WTC11 (cell line): ENCODE measurements at regions not wholly inside any gene's neighbourhood (a gene's known extent, or its start where the extent isn't known, plus 50 kb on each side); places are given as distances from the start of the nearest gene placed in this dataset.

Experiments used
- ATAC-seq: fragments of 200-7000 bp; cut with Tn5 transposase; 2 replicates; pipeline ENCODE4 v1.10.0; 2021; ENCODE audit warnings: mild to moderate bottlenecking, moderate library complexity
- CTCF ChIA-PET: fragments of 300-600 bp; sonication (Branson Sonifier 250); formaldehyde crosslinking; loops from one replicate; lab custom pipeline; 2021; ENCODE audit warnings: antibody characterized with exemption; lab: Charles Lee
- POLR2A ChIA-PET: fragments of 350-600 bp; sonication (Branson Sonifier 250); formaldehyde crosslinking; loops from one replicate; lab custom pipeline; 2021; ENCODE audit warnings: antibody characterized with exemption; lab: Charles Lee
- DNase-seq: peaks from one replicate; pipeline ENCODE4 v3.0.0; 2021; ENCODE audit warnings: low spot score
- H3K27ac Mint-ChIP-seq: 2 replicates; pipeline ENCODE4 v1.8.0; 2021; ENCODE audit warnings: mixed read lengths
- H3K27me3 Mint-ChIP-seq: 2 replicates; pipeline ENCODE4 v1.8.0; 2021; ENCODE audit warnings: low read depth, mild to moderate bottlenecking, moderate library complexity, mixed read lengths
- H3K36me3 Mint-ChIP-seq: 2 replicates; pipeline ENCODE4 v1.8.0; 2021; ENCODE audit warnings: mixed read lengths
- H3K4me1 Mint-ChIP-seq: 2 replicates; pipeline ENCODE4 v1.8.0; 2022; ENCODE audit warnings: mixed read lengths
- H3K4me3 Mint-ChIP-seq: 2 replicates; pipeline ENCODE4 v1.8.0; 2021; ENCODE audit warnings: mild to moderate bottlenecking, moderate library complexity, mixed read lengths
- H3K9me3 Mint-ChIP-seq: 2 replicates; pipeline ENCODE4 v1.8.0; 2021; ENCODE audit warnings: mixed read lengths
- CTCF ChIP-seq: fragments of 200-600 bp; IDR thresholded peaks from 2 replicates; pipeline ENCODE4 v1.8.0; 2022; ENCODE audit warnings: antibody characterized with exemption
- E2F1 ChIP-seq: sonication (generic); formaldehyde crosslinking; IDR thresholded peaks from 2 replicates; pipeline ENCODE4 v1.8.0; 2022; ENCODE audit warnings: mild to moderate bottlenecking, missing genetic modification reagents
- E2F4 ChIP-seq: sonication (generic); formaldehyde crosslinking; IDR thresholded peaks from 2 replicates; pipeline ENCODE4 v1.8.1; 2022; ENCODE audit warnings: low read depth, mild to moderate bottlenecking, moderate library complexity, missing genetic modification reagents, borderline replicate concordance
- ETV6 ChIP-seq: sonication (generic); formaldehyde crosslinking; IDR thresholded peaks from 2 replicates; pipeline ENCODE4 v1.8.1; 2022; ENCODE audit warnings: mild to moderate bottlenecking, missing genetic modification reagents
- FOXP4 ChIP-seq: sonication (generic); formaldehyde crosslinking; IDR thresholded peaks from 2 replicates; pipeline ENCODE4 v1.8.0; 2022; ENCODE audit warnings: mild to moderate bottlenecking, missing genetic modification reagents
- GABPB1 ChIP-seq: sonication (generic); formaldehyde crosslinking; IDR thresholded peaks from 2 replicates; pipeline ENCODE4 v1.8.1; 2023; ENCODE audit warnings: mild to moderate bottlenecking, missing genetic modification reagents
- HMGA2 ChIP-seq: fragments of 250-450 bp; sonication (Bioruptor Pico); IDR thresholded peaks from 2 replicates; pipeline ENCODE4 v1.4.0; 2021; ENCODE audit warnings: mild to moderate bottlenecking, moderate library complexity
- HMGXB4 ChIP-seq: sonication (generic); formaldehyde crosslinking; IDR thresholded peaks from 2 replicates; pipeline ENCODE4 v1.8.1; 2023; ENCODE audit warnings: mild to moderate bottlenecking, moderate library complexity, missing genetic modification reagents
- NR2C2 ChIP-seq: sonication (generic); formaldehyde crosslinking; IDR thresholded peaks from 2 replicates; pipeline ENCODE4 v1.8.0; 2022; ENCODE audit warnings: mild to moderate bottlenecking, missing genetic modification reagents
- TCF7 ChIP-seq: sonication (generic); formaldehyde crosslinking; IDR thresholded peaks from 2 replicates; pipeline ENCODE4 v1.8.0; 2022; ENCODE audit warnings: mild to moderate bottlenecking, low read depth, missing genetic modification reagents, moderate library complexity
- TEAD1 ChIP-seq: sonication (generic); formaldehyde crosslinking; IDR thresholded peaks from 2 replicates; pipeline ENCODE4 v1.8.0; 2022; ENCODE audit warnings: mild to moderate bottlenecking, missing genetic modification reagents
- ZNF121 ChIP-seq: sonication (generic); formaldehyde crosslinking; IDR thresholded peaks from 2 replicates; pipeline ENCODE4 v1.8.0; 2023; ENCODE audit warnings: missing genetic modification reagents
- ZNF423 ChIP-seq: fragments of 250-450 bp; sonication (Bioruptor Pico); IDR thresholded peaks from 2 replicates; pipeline ENCODE4 v2.1.2; 2022; ENCODE audit warnings: mild to moderate bottlenecking, moderate library complexity
- ZNF512 ChIP-seq: sonication (generic); formaldehyde crosslinking; IDR thresholded peaks from 2 replicates; pipeline ENCODE4 v1.8.1; 2022; ENCODE audit warnings: missing genetic modification reagents, borderline replicate concordance
- TF ChIP-seq, protein P1 (sequence below): sonication (generic); formaldehyde crosslinking; IDR thresholded peaks from 2 replicates; pipeline ENCODE4 v1.8.1; 2023; ENCODE audit warnings: mild to moderate bottlenecking, missing genetic modification reagents, moderate library complexity
- TF ChIP-seq, protein P2 (sequence below): sonication (generic); formaldehyde crosslinking; IDR thresholded peaks from 2 replicates; pipeline ENCODE4 v1.8.1; 2022; ENCODE audit warnings: mild to moderate bottlenecking, moderate library complexity, missing genetic modification reagents

DNA sequence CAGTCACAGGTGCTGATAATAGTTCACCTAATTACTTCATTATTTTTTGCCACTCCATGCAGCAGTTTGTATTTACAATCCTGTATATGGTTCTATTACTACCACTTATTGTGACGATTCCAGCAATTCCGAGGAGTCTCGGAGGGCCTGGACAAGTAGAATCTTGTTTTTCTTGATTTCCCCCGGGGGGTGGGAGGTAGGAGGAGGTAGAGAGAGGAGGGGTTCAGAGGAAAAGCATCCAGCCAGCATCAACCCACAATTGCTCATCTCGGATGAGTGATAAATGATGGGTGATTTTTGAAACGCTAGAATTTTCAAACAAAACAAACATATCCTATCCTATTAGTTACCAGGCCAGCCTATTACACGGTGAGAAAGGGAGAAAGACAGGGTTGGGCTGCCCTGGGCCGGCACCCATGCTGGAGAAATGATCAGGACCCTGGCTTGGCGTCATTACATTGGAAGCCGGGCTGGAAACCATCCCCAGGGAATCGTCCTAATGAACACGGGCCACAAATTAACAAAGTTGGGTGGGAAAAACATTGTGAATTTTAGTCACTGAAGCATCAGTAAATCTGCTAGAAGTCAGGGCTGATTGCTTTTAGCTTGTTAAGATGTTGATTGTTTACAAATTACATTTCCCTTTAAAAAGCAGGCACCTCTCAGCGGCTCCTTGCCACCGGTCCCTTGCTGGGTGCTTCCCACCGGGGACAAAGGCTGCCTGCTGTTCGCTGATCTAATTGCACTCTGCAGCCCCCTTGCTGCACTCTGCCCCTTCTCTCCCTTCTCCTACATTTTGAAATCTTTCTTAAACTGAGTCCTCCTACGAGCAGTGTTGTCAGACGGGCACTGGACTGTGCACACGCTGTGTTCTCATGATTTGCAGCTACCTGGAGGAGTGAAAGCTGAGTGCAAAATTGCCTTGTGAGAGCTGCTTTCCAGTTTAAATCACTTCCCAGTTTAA is 95.5 kb downstream of the FAM204A start:
- peaks cover 24% of the 10 kb centered on the region for H3K4me1 Mint-ChIP-seq
- peaks cover 94% of the 10 kb centered on the region for H3K27me3 Mint-ChIP-seq
- peak overlapping the region; percentile 46 for H3K4me3 Mint-ChIP-seq
- no peaks in the 10 kb centered on the region for H3K9me3 Mint-ChIP-seq
- CTCF ChIA-PET: interaction anchor here (1.3 to 2.7 kb wide), 2 partner anchors 12 to 750 kb away, joined by 3 to 14 read pairs; no protein-coding TSS in a partner anchor
- ATAC-seq (peak; percentile 72), DNase-seq (peak; percentile 17)
- POLR2A ChIA-PET: no interaction called here
- H3K27ac Mint-ChIP-seq: no peak overlapping the region
- no peaks in the 10 kb centered on the region for H3K36me3 Mint-ChIP-seq
- TF ChIP-seq HMGA2 (no peak), FOXP4 (CRISPR knock-in tag) (peak; percentile 79; the same call in 1 of the 2 replicates), TEAD1 (CRISPR knock-in tag) (0 out of 2 replicates have a peak, but pooled peaks have one; percentile 24), ZNF423 (CRISPR knock-in tag) (peak; percentile 92), HMGXB4 (CRISPR knock-in tag) (no peak)
- TF ChIP-seq, protein P1, sequence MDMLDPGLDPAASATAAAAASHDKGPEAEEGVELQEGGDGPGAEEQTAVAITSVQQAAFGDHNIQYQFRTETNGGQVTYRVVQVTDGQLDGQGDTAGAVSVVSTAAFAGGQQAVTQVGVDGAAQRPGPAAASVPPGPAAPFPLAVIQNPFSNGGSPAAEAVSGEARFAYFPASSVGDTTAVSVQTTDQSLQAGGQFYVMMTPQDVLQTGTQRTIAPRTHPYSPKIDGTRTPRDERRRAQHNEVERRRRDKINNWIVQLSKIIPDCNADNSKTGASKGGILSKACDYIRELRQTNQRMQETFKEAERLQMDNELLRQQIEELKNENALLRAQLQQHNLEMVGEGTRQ (CRISPR knock-in tag): no peak

DNA sequence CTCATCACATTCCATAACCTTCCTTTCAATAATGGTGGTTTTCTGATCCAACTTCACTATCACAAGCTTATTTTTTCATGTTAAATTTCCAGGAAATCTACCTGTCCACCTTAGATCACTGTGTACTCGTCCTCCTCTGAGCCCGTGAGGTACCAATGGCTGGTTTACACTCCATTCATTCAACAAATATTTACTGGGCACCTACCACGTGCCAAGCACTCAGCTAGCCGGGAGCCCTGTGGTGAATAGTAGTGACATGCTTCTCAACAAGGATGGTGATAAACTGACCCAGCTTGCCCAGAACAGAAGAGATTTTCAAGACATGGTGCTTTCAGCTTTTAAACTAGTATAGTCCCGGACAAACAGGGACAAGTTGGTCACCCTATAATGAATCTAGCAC is 98.2 kb downstream of the FAM204A start:
- Mint-ChIP-seq H3K4me3 (no peak overlapping the region), H3K27me3 (peaks cover 75% of the 10 kb centered on the region), H3K27ac (no peak overlapping the region), H3K9me3 (no peaks in the 10 kb centered on the region), H3K4me1 (peaks cover 21% of the 10 kb centered on the region)
- ATAC-seq: no peak
- TF ChIP-seq, protein P2, sequence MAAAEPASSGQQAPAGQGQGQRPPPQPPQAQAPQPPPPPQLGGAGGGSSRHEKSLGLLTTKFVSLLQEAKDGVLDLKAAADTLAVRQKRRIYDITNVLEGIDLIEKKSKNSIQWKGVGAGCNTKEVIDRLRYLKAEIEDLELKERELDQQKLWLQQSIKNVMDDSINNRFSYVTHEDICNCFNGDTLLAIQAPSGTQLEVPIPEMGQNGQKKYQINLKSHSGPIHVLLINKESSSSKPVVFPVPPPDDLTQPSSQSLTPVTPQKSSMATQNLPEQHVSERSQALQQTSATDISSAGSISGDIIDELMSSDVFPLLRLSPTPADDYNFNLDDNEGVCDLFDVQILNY (CRISPR knock-in tag): no peak
- TF ChIP-seq ZNF121 (CRISPR knock-in tag) (no peak), GABPB1 (CRISPR knock-in tag) (no peak), E2F4 (CRISPR knock-in tag) (no peak)
- TF ChIP-seq, all 79 proteins: peak for 0
- CTCF ChIA-PET: interaction anchor here (0.6 to 1.5 kb wide), 4 partner anchors 16 to 1568 kb away, joined by 3 to 4 read pairs (median 3); no protein-coding TSS in a partner anchor
- DNase-seq: no peak
- no peaks in the 10 kb centered on the region for H3K36me3 Mint-ChIP-seq
- POLR2A ChIA-PET: no interaction called here

DNA sequence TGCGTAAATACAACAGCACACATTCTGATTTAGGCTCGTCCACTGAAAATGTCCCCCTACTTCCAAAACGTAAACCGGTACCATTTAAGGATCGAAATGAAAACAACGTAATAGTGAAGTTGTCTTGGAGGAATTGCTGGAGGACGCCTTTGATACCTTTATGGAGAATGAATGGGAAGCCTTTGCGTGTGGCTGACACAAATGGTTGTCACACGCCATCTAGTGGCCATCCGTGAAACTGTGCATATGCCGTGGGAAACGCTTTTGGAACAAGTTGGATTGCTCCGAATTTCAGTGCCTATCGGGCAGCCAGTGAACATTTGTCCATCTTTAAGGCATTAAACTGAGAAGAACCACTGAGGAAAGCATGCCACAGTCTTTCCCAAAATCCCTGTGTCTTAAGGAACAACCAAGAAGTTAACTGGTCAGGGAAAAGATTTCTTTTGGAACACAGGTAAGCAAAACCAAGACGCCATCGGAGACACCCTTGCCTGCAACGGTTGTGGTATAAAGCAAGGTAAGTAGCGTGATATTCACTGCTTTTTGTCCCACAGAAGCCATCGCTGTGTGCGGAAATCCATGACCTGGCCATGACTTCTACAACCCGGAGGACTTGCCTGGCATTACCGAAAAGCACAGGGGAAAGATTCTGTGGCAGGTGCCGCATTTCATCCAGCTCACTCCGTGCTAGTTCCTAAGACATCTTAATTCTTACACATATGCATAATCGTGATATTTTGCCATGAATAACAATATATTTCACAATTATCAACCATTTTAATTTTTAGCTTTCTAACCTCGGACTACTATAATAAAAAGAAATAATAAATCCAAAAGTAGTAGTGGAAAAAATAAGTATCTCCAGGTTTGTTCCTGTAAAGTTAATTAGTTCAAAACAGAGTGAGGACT is 100.6 kb downstream of the FAM204A start:
- POLR2A ChIA-PET: no interaction called here
- DNase-seq (peak; percentile 82), ATAC-seq (peak; percentile 73)
- no peak overlapping the region for H3K27ac Mint-ChIP-seq
- peaks cover 53% of the 10 kb centered on the region for H3K27me3 Mint-ChIP-seq
- H3K9me3 Mint-ChIP-seq: no peaks in the 10 kb centered on the region
- peaks cover 11% of the 10 kb centered on the region for H3K4me1 Mint-ChIP-seq
- peak overlapping the region; percentile 16; the same call in 1 of the 2 replicates for H3K4me3 Mint-ChIP-seq
- H3K36me3 Mint-ChIP-seq: no peaks in the 10 kb centered on the region
- CTCF ChIA-PET: interaction anchor here (0.7 to 1.6 kb wide), 10 partner anchors 18 to 799 kb away, joined by 3 to 8 read pairs (median 3); no protein-coding TSS in a partner anchor
- TF ChIP-seq NR2C2 (CRISPR knock-in tag): no peak
- TF ChIP-seq CTCF: peak; percentile 90
- TF ChIP-seq ETV6 (CRISPR knock-in tag): 0 out of 2 replicates have a peak, but pooled peaks have one; percentile 47
- no peak for TF ChIP-seq ZNF512 (CRISPR knock-in tag)
- TF ChIP-seq E2F1 (CRISPR knock-in tag): no peak
- TF ChIP-seq TCF7: no peak
